HCT116 (cell line): ENCODE measurements at regions not wholly inside any gene's neighbourhood (a gene's known extent, or its start where the extent isn't known, plus 50 kb on each side); places are given as distances from the start of the nearest gene placed in this dataset.

Experiments used
- ATAC-seq: fragments of 200-7000 bp; cut with Tn5 transposase; 2 replicates; pipeline ENCODE4 v1.9.1; 2020; ENCODE audit warnings: mild to moderate bottlenecking, moderate library complexity
- BruUV-seq: library from RNA; stranded (reverse); fragments of 400-500 nt; replicated peaks from 2 replicates; lab custom pipeline; 2021; lab: Mats Ljungman, UMichigan
- CTCF ChIA-PET: fragments of 300-600 bp; sonication (Branson Sonifier 250); formaldehyde crosslinking; loops from one replicate; lab custom pipeline; 2021; ENCODE audit warnings: antibody characterized with exemption; lab: Charles Lee
- POLR2A ChIA-PET: fragments of 300-600, 350-600 bp; sonication (Branson Sonifier 250); formaldehyde crosslinking; loops from one replicate; lab custom pipeline; 2021; ENCODE audit warnings: antibody characterized with exemption; lab: Charles Lee
- RAD21 ChIA-PET, 2 experiments: fragments of 300-600 bp; sonication (Branson Sonifier 250); formaldehyde crosslinking; loops; one replicate each; lab custom pipeline; 2023; ENCODE audit warnings: low total read pairs in 2 of 2; ENCODE audit not compliant: uncharacterized antibody in 2 of 2, unreplicated experiment in 2 of 2, low non-redundant PET in 1 of 2; lab: Charles Lee
- DNase-seq: peaks from one replicate; pipeline ENCODE4 v3.0.0-alpha.2; 2010; ENCODE audit warnings: low read depth, low spot score
- H2AFZ ChIP-seq: fragments of 200-600 bp; shearing (Covaris generic), sonication (generic); 2 replicates; pipeline ENCODE4 v1.6.1; 2017; ENCODE audit warnings: low read depth, mixed run types, mixed read lengths, antibody characterized with exemption, low read length; ENCODE audit not compliant: poor library complexity, severe bottlenecking
- H3K27ac ChIP-seq: 2 replicates; pipeline ENCODE4 v1.5.1; 2012; ENCODE audit warnings: low read depth, low read length
- H3K27me3 ChIP-seq: fragments of 200-600 bp; sonication (generic); 2 replicates; pipeline ENCODE4 v1.6.1; 2016; ENCODE audit warnings: mixed run types, low read length, mixed read lengths; ENCODE audit not compliant: insufficient read depth
- H3K36me3 ChIP-seq, 2 experiments: fragments of 200-500 bp in 1 of 2; fragments of 200-600 bp in 1 of 2; sonication (Bioruptor generic) in 1 of 2; sonication (generic) in 1 of 2; 2 replicates each; pipeline versions ENCODE4 v1.5.1 to v1.6.1; 2014 to 2016; ENCODE audit warnings: low read length in 2 of 2, inconsistent platforms in 1 of 2, mixed read lengths in 1 of 2, mixed run types in 1 of 2; ENCODE audit not compliant: insufficient read depth in 2 of 2, control insufficient read depth in 1 of 2
- H3K4me1 ChIP-seq, 2 experiments: fragments of 200-600 bp in 1 of 2; sonication (generic) in 1 of 2; 2 replicates each; pipeline versions ENCODE4 v1.5.1 to v1.6.1; 2012 to 2017; ENCODE audit warnings: low read length in 2 of 2, inconsistent platforms in 1 of 2, mild to moderate bottlenecking in 1 of 2, mixed read lengths in 1 of 2, mixed run types in 1 of 2, moderate library complexity in 1 of 2; ENCODE audit not compliant: insufficient read depth in 2 of 2, control insufficient read depth in 1 of 2
- H3K4me2 ChIP-seq: fragments of 200-600 bp; sonication (generic); 2 replicates; pipeline ENCODE4 v1.6.1; 2017; ENCODE audit warnings: mixed run types, low read length, mixed read lengths
- H3K4me3 ChIP-seq, 2 experiments: fragments of 200-600 bp in 1 of 2; sonication (generic) in 1 of 2; replicated peaks in 1 of 2; 2 replicates each; pipeline ENCODE4 v1.5.1; 2011 to 2016; ENCODE audit warnings: low read length in 2 of 2, control low read depth in 1 of 2, low read depth in 1 of 2, mild to moderate bottlenecking in 1 of 2, mixed read lengths in 1 of 2, mixed run types in 1 of 2
- H3K79me2 ChIP-seq: fragments of 200-600 bp; sonication (generic); 2 replicates; pipeline ENCODE4 v1.6.1; 2017; ENCODE audit warnings: mild to moderate bottlenecking, mixed run types, low read length, moderate library complexity, mixed read lengths; ENCODE audit not compliant: insufficient read depth
- H3K9ac ChIP-seq: fragments of 200-600 bp; sonication (generic); 2 replicates; pipeline ENCODE4 v1.6.1; 2016; ENCODE audit warnings: low read length, mixed read lengths
- H3K9me2 ChIP-seq: fragments of 200-600 bp; sonication (generic), shearing (Covaris generic); 2 replicates; pipeline ENCODE4 v1.6.1; 2017; ENCODE audit warnings: mixed run types, mild to moderate bottlenecking, moderate library complexity; ENCODE audit not compliant: insufficient read depth
- H3K9me3 ChIP-seq, 2 experiments: fragments of 200-500 bp in 1 of 2; fragments of 200-600 bp in 1 of 2; sonication (Bioruptor generic) in 1 of 2; sonication (generic) in 1 of 2; 2 replicates each; pipeline ENCODE4 v1.6.1; 2014 to 2017; ENCODE audit warnings: low read length in 2 of 2, mixed read lengths in 2 of 2, inconsistent platforms in 1 of 2, low read depth in 1 of 2, mild to moderate bottlenecking in 1 of 2, mixed run types in 1 of 2, moderate library complexity in 1 of 2; ENCODE audit not compliant: control insufficient read depth in 1 of 2, insufficient read depth in 1 of 2
- H4K20me1 ChIP-seq: fragments of 200-600 bp; sonication (generic), shearing (Covaris generic); 2 replicates; pipeline ENCODE4 v1.6.1; 2017; ENCODE audit warnings: mixed run types, mild to moderate bottlenecking, moderate library complexity; ENCODE audit not compliant: insufficient read depth
- CEBPB ChIP-seq: IDR thresholded peaks from 2 replicates; pipeline ENCODE4 v1.6.1; 2012; ENCODE audit warnings: low read depth
- EZH2 ChIP-seq: fragments of 200-600 bp; sonication (generic); IDR thresholded peaks from 2 replicates; pipeline ENCODE4 v1.6.1; 2017; ENCODE audit warnings: antibody characterized with exemption, mixed run types
- EZH2phosphoT487 ChIP-seq: fragments of 200-600 bp; IDR thresholded peaks from 2 replicates; pipeline ENCODE4 v1.6.1; 2018; ENCODE audit warnings: antibody characterized with exemption, borderline replicate concordance
- FOSL1 ChIP-seq: IDR thresholded peaks from 2 replicates; pipeline ENCODE4 v1.6.1; 2012; ENCODE audit warnings: low read depth
- JUND ChIP-seq: IDR thresholded peaks from 2 replicates; pipeline ENCODE4 v1.6.1; 2012
- POLR2A ChIP-seq: IDR thresholded peaks from 2 replicates; pipeline ENCODE4 v1.7.0; 2011; ENCODE audit warnings: borderline replicate concordance; ENCODE audit not compliant: insufficient read depth, insufficient read length; ENCODE audit errors: extremely low read depth
- POLR2AphosphoS5 ChIP-seq: IDR thresholded peaks from 2 replicates; pipeline ENCODE4 v1.6.1; 2011; ENCODE audit warnings: mild to moderate bottlenecking, low read depth, low read length, moderate library complexity
- RAD21 ChIP-seq: IDR thresholded peaks from 2 replicates; pipeline ENCODE4 v1.6.1; 2012; ENCODE audit warnings: low read depth, mild to moderate bottlenecking
- SIN3A ChIP-seq: IDR thresholded peaks from 2 replicates; pipeline ENCODE4 v1.6.1; 2012; ENCODE audit warnings: low read depth
- SP1 ChIP-seq: IDR thresholded peaks from 2 replicates; pipeline ENCODE4 v1.6.1; 2012; ENCODE audit warnings: low read depth
- SRF ChIP-seq: IDR thresholded peaks from 2 replicates; pipeline ENCODE4 v1.6.1; 2012; ENCODE audit warnings: low read depth
- TCF7L2 ChIP-seq: IDR thresholded peaks from 2 replicates; pipeline ENCODE4 v1.7.0; 2011; ENCODE audit warnings: borderline replicate concordance, inconsistent platforms; ENCODE audit not compliant: insufficient read depth, insufficient read length; ENCODE audit errors: extremely low read depth
- ZFX ChIP-seq: fragments of 450-650 bp; IDR thresholded peaks from 2 replicates; pipeline ENCODE4 v1.6.1; 2017
- ZNF274 ChIP-seq: fragments of 200-500 bp; sonication (Bioruptor generic); IDR thresholded peaks from 2 replicates; pipeline ENCODE4 v1.6.1; 2014; ENCODE audit warnings: mild to moderate bottlenecking, low read depth, low read length, inconsistent platforms
- intact Hi-C: fragments of 100-400 bp; cut with micrococcal nuclease; formaldehyde crosslinking; loops from 2 replicates; pipeline ENCODE4 v1.10.0; 2022
- TF ChIP-seq, protein P1 (sequence below): IDR thresholded peaks from 2 replicates; pipeline ENCODE4 v1.6.1; 2012
- TF ChIP-seq, protein P2 (sequence below): IDR thresholded peaks from 2 replicates; pipeline ENCODE4 v1.6.1; 2012; ENCODE audit warnings: low read depth
- TF ChIP-seq, protein P3 (sequence below): IDR thresholded peaks from 2 replicates; pipeline ENCODE4 v1.6.1; 2012
- TF ChIP-seq, protein P4 (sequence below): IDR thresholded peaks from 2 replicates; pipeline ENCODE4 v1.6.1; 2011; ENCODE audit warnings: mild to moderate bottlenecking, low read length, moderate library complexity; ENCODE audit not compliant: insufficient replicate concordance; ENCODE audit errors: extremely low read depth

DNA sequence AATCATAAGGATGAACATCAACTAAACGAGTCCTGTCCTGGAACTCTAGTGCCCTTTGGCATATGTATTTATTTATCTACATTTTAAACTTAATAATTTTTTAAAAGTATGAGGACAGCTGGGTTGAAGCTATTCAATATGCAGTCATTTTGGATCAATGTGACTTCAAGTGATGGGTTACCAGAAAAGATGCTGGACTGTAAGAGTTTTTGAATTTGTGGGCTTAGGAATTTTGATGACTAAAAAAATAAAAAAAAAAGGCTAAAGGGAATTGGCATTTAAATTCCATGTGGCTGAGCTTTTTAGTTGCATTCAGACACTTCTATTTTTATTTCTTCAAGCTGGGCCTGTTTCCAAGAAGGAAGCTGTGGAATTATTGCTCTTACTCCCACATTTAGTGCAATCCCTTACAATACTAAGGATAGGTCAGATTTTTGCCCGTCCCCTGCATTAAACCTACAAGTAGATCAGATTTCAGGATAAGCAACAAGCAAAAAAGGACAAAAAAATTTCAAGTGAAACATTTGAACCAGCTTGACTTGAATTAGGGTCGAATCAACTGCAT lies 704.2 kb upstream of the CITED2 start (continued):
- TF ChIP-seq RAD21, result no peak
- TF ChIP-seq, protein P1, sequence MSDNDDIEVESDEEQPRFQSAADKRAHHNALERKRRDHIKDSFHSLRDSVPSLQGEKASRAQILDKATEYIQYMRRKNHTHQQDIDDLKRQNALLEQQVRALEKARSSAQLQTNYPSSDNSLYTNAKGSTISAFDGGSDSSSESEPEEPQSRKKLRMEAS, result no peak

DNA sequence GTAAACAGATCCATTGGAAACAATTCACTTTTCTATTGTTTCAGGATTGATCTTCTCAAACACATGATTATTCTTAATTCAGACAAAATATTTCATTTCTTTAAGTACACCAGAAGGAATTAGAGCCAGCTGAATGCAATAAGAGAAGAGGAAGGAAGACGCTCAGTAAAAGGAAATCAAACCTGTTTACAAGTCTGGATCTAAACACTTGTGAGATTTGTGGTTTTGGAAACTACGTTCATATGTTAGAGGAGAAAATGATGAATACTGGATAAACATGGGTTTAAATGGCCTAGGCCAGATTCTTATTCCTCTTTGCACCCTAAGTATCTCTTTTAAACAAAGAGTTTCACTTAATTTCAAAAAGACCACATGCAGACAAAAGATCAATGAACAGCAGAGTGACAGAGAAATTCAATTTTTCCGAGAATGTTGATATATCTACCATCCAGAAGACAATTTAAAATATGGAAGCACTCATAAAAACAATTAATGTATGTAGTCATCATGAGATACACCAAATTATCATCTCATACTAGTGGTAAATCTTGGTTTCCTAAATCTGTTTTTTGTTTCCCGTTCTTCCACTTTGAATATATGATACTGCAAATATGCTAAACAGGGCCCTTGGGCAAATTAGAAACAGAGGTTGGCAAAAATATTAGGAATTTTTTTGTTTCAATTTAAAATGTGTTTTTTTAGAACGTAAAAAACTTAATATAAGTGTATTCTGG lies 703.5 kb upstream of the CITED2 start:
- Histone ChIP-seq H3K4me2 (no peak overlapping the region), H3K9ac (no peak overlapping the region), H3K9me2 (no peaks in the 10 kb centered on the region), H3K27me3 (no peaks in the 10 kb centered on the region), H3K36me3 (no peaks in the 10 kb centered on the region), H3K4me1 (no peaks in the 10 kb centered on the region), H3K27ac (no peak overlapping the region), H2AFZ (peak overlapping the region; percentile 13), H3K9me3 (no peaks in the 10 kb centered on the region), H3K4me3 (no peak overlapping the region), H4K20me1 (no peaks in the 10 kb centered on the region), H3K79me2 (no peaks in the 10 kb centered on the region)
- POLR2A ChIA-PET, result no interaction called here
- no peak for DNase-seq
- intact Hi-C loops, result no loop called here
- BruUV-seq, result no TSS peak
- CTCF ChIA-PET, result no interaction called here
- no peak for ATAC-seq
- TF ChIP-seq POLR2A, result no peak
- no peak for TF ChIP-seq SIN3A
- TF ChIP-seq POLR2AphosphoS5, result no peak
- TF ChIP-seq, protein P2, sequence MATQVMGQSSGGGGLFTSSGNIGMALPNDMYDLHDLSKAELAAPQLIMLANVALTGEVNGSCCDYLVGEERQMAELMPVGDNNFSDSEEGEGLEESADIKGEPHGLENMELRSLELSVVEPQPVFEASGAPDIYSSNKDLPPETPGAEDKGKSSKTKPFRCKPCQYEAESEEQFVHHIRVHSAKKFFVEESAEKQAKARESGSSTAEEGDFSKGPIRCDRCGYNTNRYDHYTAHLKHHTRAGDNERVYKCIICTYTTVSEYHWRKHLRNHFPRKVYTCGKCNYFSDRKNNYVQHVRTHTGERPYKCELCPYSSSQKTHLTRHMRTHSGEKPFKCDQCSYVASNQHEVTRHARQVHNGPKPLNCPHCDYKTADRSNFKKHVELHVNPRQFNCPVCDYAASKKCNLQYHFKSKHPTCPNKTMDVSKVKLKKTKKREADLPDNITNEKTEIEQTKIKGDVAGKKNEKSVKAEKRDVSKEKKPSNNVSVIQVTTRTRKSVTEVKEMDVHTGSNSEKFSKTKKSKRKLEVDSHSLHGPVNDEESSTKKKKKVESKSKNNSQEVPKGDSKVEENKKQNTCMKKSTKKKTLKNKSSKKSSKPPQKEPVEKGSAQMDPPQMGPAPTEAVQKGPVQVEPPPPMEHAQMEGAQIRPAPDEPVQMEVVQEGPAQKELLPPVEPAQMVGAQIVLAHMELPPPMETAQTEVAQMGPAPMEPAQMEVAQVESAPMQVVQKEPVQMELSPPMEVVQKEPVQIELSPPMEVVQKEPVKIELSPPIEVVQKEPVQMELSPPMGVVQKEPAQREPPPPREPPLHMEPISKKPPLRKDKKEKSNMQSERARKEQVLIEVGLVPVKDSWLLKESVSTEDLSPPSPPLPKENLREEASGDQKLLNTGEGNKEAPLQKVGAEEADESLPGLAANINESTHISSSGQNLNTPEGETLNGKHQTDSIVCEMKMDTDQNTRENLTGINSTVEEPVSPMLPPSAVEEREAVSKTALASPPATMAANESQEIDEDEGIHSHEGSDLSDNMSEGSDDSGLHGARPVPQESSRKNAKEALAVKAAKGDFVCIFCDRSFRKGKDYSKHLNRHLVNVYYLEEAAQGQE, result no peak
- no peak for TF ChIP-seq EZH2
- no peak for TF ChIP-seq EZH2phosphoT487
- TF ChIP-seq, protein P3, sequence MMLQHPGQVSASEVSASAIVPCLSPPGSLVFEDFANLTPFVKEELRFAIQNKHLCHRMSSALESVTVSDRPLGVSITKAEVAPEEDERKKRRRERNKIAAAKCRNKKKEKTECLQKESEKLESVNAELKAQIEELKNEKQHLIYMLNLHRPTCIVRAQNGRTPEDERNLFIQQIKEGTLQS, result no peak
- no peak for TF ChIP-seq RAD21
- no peak for TF ChIP-seq ZFX
- no peak for TF ChIP-seq FOSL1
- TF ChIP-seq SRF, result no peak
- TF ChIP-seq ZNF274, result no peak
- no peak for TF ChIP-seq TCF7L2
- TF ChIP-seq CEBPB, result no peak
- TF ChIP-seq JUND, result no peak
- no peak for TF ChIP-seq SP1
- TF ChIP-seq, protein P4, sequence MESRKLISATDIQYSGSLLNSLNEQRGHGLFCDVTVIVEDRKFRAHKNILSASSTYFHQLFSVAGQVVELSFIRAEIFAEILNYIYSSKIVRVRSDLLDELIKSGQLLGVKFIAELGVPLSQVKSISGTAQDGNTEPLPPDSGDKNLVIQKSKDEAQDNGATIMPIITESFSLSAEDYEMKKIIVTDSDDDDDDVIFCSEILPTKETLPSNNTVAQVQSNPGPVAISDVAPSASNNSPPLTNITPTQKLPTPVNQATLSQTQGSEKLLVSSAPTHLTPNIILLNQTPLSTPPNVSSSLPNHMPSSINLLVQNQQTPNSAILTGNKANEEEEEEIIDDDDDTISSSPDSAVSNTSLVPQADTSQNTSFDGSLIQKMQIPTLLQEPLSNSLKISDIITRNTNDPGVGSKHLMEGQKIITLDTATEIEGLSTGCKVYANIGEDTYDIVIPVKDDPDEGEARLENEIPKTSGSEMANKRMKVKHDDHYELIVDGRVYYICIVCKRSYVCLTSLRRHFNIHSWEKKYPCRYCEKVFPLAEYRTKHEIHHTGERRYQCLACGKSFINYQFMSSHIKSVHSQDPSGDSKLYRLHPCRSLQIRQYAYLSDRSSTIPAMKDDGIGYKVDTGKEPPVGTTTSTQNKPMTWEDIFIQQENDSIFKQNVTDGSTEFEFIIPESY, result no peak
- TF ChIP-seq, protein P1, result no peak
- RAD21 ChIA-PET, result no interaction called here
